Lower leg skin (tissue), 4 donors: ENCODE measurements at regions not wholly inside any gene's neighbourhood (a gene's known extent, or its start where the extent isn't known, plus 50 kb on each side); places are given as distances from the start of the nearest gene placed in this dataset.
"Not testable (repeated sequence)": the region's sequence is repeated elsewhere in the genome, so short reads cannot be mapped to it uniquely, and the experiment has no call there.

Experiments used
- DNase-seq, 2 donors: peaks; one replicate each; pipeline ENCODE4 v3.0.0-alpha.2; 2019; ENCODE audit warnings: low spot score in 2 of 2
- H3K4me3 ChIP-seq: fragments of 200-600 bp; sonication (generic); 2 replicates; pipeline ENCODE4 v1.5.1; 2017; ENCODE audit warnings: mild to moderate bottlenecking, low read depth; ENCODE audit not compliant: poor library complexity, severe bottlenecking
- CTCF ChIP-seq, 3 donors: fragments of 450-650 bp; IDR thresholded peaks; one replicate each; pipeline ENCODE4 v1.5.1; 2016; ENCODE audit warnings: antibody characterized with exemption in 3 of 3, mild to moderate bottlenecking in 3 of 3, moderate library complexity in 2 of 3
- POLR2A ChIP-seq, 2 donors: fragments of 450-650 bp; IDR thresholded peaks; one replicate each; pipeline ENCODE4 v1.6.1; 2016 to 2017; ENCODE audit warnings: antibody characterized with exemption in 2 of 2, mild to moderate bottlenecking in 1 of 2, moderate library complexity in 1 of 2
- WGBS, 2 donors: methylation state at CpG; one replicate each; pipeline ENCODE4 v1.1.5; 2018; 5-methylcytosine and 5-hydroxymethylcytosine counted together
- intact Hi-C: fragments of 100-400 bp; cut with DNase I; formaldehyde crosslinking; loops from one replicate; pipeline ENCODE4 v1.15.0; 2023; ENCODE audit warnings: low total_unique reads

DNA sequence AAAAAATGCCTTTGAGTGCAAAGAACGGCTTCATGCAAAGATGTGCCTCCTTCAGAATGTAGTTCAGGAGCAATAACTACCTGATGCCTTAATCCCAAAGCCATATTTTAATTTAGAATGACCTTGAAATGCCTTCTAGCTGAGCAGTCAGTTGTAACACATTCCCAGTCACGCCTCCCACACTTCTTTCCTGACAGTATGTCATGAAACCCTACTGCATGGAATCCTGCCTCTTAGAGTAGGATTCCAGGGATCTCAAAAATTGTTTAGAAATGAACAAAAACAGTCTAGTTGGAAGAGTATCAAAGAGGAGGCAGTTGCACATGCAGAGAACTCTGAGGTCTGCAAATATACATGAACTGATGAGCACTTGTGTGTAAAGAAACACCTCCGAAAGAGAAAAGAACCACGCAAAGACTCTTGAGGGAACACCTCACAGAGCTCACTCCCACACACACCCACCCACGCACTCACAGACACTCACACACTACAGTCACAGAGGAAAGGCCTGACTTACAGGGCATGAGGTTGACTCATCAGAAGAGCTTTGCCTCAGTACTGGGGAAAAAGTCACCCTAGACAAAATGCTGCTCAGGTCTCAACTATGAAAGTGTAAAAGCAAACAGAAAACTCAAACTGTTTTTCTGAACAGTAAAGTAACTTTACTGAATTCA is 77.4 kb downstream of the GGTLC2 start:
- 66 to 69% methylated on average over 5 of the region's 5 CpGs for WGBS, 2 donors
- no peak overlapping the region for H3K4me3 ChIP-seq
- intact Hi-C loops, result no loop called here
- no peak for TF ChIP-seq CTCF (IDR thresholded peaks at IDR 0.05)
- no peak for TF ChIP-seq POLR2A (IDR thresholded peaks at IDR 0.05)
- no peak for DNase-seq

DNA sequence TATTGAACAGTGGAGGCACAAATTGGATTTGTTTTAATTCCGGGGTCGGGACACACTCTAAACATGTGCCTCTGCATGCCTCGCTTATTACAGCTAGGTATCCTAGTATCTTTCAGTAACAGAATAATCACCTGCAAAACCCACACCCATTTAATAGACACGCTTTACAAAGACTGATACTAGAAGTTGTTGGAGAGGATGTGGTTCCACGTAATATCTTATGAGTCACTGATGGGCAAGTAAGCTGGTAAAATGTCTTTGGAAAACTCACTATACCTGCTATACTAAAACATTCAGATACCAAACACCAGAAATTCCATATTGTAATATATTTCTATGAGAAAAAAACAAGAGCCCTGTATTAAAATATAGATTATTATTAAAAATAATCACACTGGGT is 84.0 kb downstream of the GGTLC2 start:
- intact Hi-C loops, result no loop called here
- WGBS, 2 donors, result 72 to 76% methylated on average over 5 of the region's 5 CpGs
- no peak overlapping the region for H3K4me3 ChIP-seq
- TF ChIP-seq POLR2A (IDR thresholded peaks at IDR 0.05), result no peak
- no peak for TF ChIP-seq CTCF (IDR thresholded peaks at IDR 0.05)
- DNase-seq, result no peak

- no peak overlapping the region for H3K4me3 ChIP-seq
- WGBS, 2 donors, result 88 to 92% methylated on average over 8 to 9 of the region's 9 CpGs
- TF ChIP-seq CTCF (IDR thresholded peaks at IDR 0.05), result no peak
- no peak for TF ChIP-seq POLR2A (IDR thresholded peaks at IDR 0.05)
- DNase-seq, result no peak
- intact Hi-C loops, result no loop called here
Measured at GRCh38 chr22:22730655-22731373, 86.4 kb downstream of the GGTLC2 start.

GRCh38 chr22:22731374-22731676 is 86.9 kb downstream of the GGTLC2 start:
- DNase-seq, result no peak
- intact Hi-C loops, result no loop called here
- no peak for TF ChIP-seq POLR2A (IDR thresholded peaks at IDR 0.05)
- no peak for TF ChIP-seq CTCF (IDR thresholded peaks at IDR 0.05)
- 78 to 79% methylated on average over 4 of the region's 4 CpGs for WGBS, 2 donors
- H3K4me3 ChIP-seq, result no peak overlapping the region

DNA sequence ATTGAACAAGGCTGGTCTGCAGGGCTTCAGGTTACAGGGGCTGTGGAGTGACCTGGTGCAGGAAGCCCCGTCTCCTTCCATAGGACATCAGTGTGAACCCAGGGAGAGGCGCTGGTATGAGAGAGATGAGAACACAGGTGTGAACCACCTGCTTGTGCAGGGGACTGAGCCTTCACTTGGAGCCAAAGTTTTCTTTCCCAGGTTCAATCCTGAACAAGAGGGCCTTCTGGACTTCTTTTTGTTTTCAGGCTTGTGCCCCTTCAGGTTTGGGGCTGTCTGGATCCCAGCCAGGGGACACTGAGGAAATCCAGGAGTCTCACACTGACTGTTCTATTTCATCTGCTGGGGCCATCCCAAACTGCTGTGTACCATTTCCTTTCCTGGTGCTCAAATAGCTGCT is 88.6 kb downstream of the GGTLC2 start:
- intact Hi-C loops, DNase-seq, H3K4me3 ChIP-seq: not testable (repeated sequence)
- WGBS, 2 donors, result 74 to 82% methylated on average over 2 of the region's 2 CpGs

DNA sequence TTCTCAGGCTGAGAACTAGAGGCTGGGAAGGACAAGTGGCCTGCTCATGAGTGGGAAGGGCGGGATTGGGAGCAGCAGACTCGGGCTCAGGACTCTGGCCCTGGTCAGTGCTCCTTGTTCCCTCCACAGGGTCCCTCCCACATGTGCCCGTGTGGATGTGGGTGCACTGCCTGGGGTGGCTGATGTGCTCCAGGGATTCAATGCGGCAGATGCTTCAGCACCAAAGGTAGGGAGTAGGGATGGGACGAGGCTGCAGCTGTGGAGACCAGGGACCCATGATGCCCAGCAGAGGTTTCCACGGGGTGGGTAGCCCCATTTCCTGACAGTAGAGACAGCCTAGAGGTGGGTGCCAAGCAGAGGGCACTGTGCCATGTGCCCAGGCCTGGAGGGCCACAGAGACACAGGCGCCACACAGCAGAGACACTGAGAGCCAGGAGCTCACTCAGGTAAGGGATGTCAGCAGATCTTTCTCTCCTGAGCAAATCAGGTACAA is 89.5 kb downstream of the GGTLC2 start:
- DNase-seq, result no peak

DNA sequence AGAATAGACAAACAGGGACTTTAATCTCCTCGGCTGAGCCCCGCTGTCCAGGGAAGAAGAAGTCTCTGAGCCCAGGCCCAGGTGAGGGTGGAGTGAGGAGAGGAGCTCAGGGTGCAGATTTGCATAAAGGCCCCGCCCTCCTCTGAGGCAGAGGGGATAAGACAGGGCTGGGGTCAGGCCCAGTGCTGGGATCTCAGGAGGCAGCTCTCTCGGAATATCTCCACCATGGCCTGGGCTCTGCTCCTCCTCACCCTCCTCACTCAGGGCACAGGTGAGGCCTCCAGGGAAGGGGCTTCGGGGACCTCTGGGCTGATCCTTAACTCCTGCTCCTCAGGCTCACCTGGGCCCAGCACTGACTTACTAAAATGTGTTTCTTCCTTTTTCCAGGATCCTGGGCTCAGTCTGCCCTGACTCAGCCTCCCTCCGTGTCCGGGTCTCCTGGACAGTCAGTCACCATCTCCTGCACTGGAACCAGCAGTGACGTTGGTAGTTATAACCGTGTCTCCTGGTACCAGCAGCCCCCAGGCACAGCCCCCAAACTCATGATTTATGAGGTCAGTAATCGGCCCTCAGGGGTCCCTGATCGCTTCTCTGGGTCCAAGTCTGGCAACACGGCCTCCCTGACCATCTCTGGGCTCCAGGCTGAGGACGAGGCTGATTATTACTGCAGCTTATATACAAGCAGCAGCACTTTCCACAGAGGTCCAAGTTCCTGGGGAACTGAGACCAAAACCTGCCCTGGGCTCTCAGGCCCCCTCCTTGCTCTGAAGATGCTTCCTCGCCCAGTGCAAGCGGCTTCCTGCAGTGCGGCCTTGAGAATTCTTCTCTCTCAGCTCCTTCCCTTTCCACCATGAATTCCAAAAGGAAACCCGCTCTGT is 90.2 kb downstream of the GGTLC2 start:
- intact Hi-C loops, DNase-seq, H3K4me3 ChIP-seq: not testable (repeated sequence)
- WGBS, 2 donors, result 67 to 70% methylated on average over 17 of the region's 17 CpGs

More for the DNA sequence above, 89.5 kb downstream of the GGTLC2 start:
- WGBS, 2 donors, result 72 to 84% methylated on average over 7 of the region's 7 CpGs
- TF ChIP-seq POLR2A (IDR thresholded peaks at IDR 0.05) (no peak), CTCF (IDR thresholded peaks at IDR 0.05) (no peak)
- no peak overlapping the region for H3K4me3 ChIP-seq
- intact Hi-C loops, result no loop called here

GRCh38 chr22:22735276-22735675 is 90.9 kb downstream of the GGTLC2 start:
- 82 to 85% methylated on average over 4 of the region's 4 CpGs for WGBS, 2 donors
- H3K4me3 ChIP-seq, intact Hi-C loops, DNase-seq: not testable (repeated sequence)
